Upper lobe of left lung (tissue), 4 donors: ENCODE measurements at regions not wholly inside any gene's neighbourhood (a gene's known extent, or its start where the extent isn't known, plus 50 kb on each side); places are given as distances from the start of the nearest gene placed in this dataset.

ENCODE experiments used
- EP300 ChIP-seq, 4 donors: sonication (generic); formaldehyde crosslinking; IDR thresholded peaks; one replicate each; pipeline ENCODE4 v1.5.1; 2017; ENCODE audit warnings: antibody characterized with exemption in 4 of 4, control low read depth in 2 of 4
- POLR2A ChIP-seq, 4 donors: fragments of 450-650 bp; IDR thresholded peaks; one replicate each; pipeline ENCODE4 v1.5.1; 2016 to 2017; ENCODE audit warnings: antibody characterized with exemption in 4 of 4, mild to moderate bottlenecking in 2 of 4
- POLR2AphosphoS5 ChIP-seq, 2 donors: sonication (generic); formaldehyde crosslinking; IDR thresholded peaks; one replicate each; pipeline ENCODE4 v1.5.1; 2017; ENCODE audit warnings: antibody characterized with exemption in 2 of 2
- TF ChIP-seq, protein P1 (sequence below), 6 experiments: fragments of 450-650 bp in 4 of 6; fragments of 200-600 bp in 2 of 6; sonication (generic) in 2 of 6; IDR thresholded peaks; one replicate each; pipeline ENCODE4 v1.5.1; 2016 to 2019; ENCODE audit warnings: antibody characterized with exemption in 6 of 6

GRCh38 chrX:150262456-150262855, 100.7 kb upstream of the MAMLD1 start:
- TF ChIP-seq, protein P1, sequence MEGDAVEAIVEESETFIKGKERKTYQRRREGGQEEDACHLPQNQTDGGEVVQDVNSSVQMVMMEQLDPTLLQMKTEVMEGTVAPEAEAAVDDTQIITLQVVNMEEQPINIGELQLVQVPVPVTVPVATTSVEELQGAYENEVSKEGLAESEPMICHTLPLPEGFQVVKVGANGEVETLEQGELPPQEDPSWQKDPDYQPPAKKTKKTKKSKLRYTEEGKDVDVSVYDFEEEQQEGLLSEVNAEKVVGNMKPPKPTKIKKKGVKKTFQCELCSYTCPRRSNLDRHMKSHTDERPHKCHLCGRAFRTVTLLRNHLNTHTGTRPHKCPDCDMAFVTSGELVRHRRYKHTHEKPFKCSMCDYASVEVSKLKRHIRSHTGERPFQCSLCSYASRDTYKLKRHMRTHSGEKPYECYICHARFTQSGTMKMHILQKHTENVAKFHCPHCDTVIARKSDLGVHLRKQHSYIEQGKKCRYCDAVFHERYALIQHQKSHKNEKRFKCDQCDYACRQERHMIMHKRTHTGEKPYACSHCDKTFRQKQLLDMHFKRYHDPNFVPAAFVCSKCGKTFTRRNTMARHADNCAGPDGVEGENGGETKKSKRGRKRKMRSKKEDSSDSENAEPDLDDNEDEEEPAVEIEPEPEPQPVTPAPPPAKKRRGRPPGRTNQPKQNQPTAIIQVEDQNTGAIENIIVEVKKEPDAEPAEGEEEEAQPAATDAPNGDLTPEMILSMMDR (IDR thresholded peaks at IDR 0.05), result no peak
- TF ChIP-seq POLR2A (IDR thresholded peaks at IDR 0.05) (no peak), EP300 (IDR thresholded peaks at IDR 0.05) (no peak), POLR2AphosphoS5 (IDR thresholded peaks at IDR 0.05) (no peak)
